Fibroblast of lung (primary cell): ENCODE measurements at regions not wholly inside any gene's neighbourhood (a gene's known extent, or its start where the extent isn't known, plus 50 kb on each side); places are given as distances from the start of the nearest gene placed in this dataset.

Experiments
- DNase-seq, 2 donors: peaks; one replicate each; pipeline versions ENCODE4 v3.0.0 to v3.0.0-alpha.2; 2010; ENCODE audit warnings: low read depth in 2 of 2
- H2AFZ ChIP-seq: 2 replicates; pipeline ENCODE4 v1.5.1; 2012; ENCODE audit warnings: low read length, control low read depth, inconsistent platforms
- H3K27ac ChIP-seq: 2 replicates; pipeline ENCODE4 v1.5.1; 2011; ENCODE audit warnings: low read length, control low read depth; ENCODE audit not compliant: insufficient read depth
- H3K27me3 ChIP-seq: 2 replicates; pipeline ENCODE4 v1.5.1; 2011; ENCODE audit warnings: mild to moderate bottlenecking, low read length; ENCODE audit not compliant: control insufficient read depth, insufficient read depth
- H3K36me3 ChIP-seq: 2 replicates; pipeline ENCODE4 v1.5.1; 2011; ENCODE audit warnings: low read length; ENCODE audit not compliant: control insufficient read depth, insufficient read depth
- H3K4me1 ChIP-seq: 2 replicates; pipeline ENCODE4 v1.5.1; 2011; ENCODE audit warnings: low read length; ENCODE audit not compliant: control insufficient read depth, insufficient read depth; ENCODE audit errors: extremely low read depth
- H3K4me2 ChIP-seq: 2 replicates; pipeline ENCODE4 v1.5.1; 2011; ENCODE audit warnings: low read length, control low read depth; ENCODE audit not compliant: insufficient read depth; ENCODE audit errors: extremely low read depth
- H3K4me3 ChIP-seq, 4 experiments: fragments of 200-600 bp in 1 of 4; sonication (generic) in 1 of 4; replicated peaks in 1 of 4; 2 replicates each; pipeline ENCODE4 v1.5.1; 2011 to 2016; ENCODE audit warnings: low read length in 4 of 4, low read depth in 3 of 4, mild to moderate bottlenecking in 3 of 4, control low read depth in 2 of 4, inconsistent platforms in 1 of 4, mixed read lengths in 1 of 4; ENCODE audit not compliant: insufficient read depth in 1 of 4; ENCODE audit errors: control extremely low read depth in 1 of 4
- H3K79me2 ChIP-seq: 2 replicates; pipeline ENCODE4 v1.5.1; 2012; ENCODE audit warnings: mild to moderate bottlenecking, low read length, inconsistent platforms; ENCODE audit not compliant: control insufficient read depth, insufficient read depth
- H3K9ac ChIP-seq: 2 replicates; pipeline ENCODE4 v1.5.1; 2011; ENCODE audit warnings: mild to moderate bottlenecking, low read length, control low read depth; ENCODE audit not compliant: insufficient read depth
- H3K9me3 ChIP-seq: 2 replicates; pipeline ENCODE4 v1.5.1; 2012; ENCODE audit warnings: low read depth, low read length; ENCODE audit not compliant: control insufficient read depth, insufficient read depth
- H4K20me1 ChIP-seq: 2 replicates; pipeline ENCODE4 v1.5.1; 2011; ENCODE audit warnings: low read length; ENCODE audit not compliant: control insufficient read depth, insufficient read depth; ENCODE audit errors: extremely low read depth
- EZH2 ChIP-seq: IDR thresholded peaks from 2 replicates; pipeline ENCODE4 v1.5.1; 2012; ENCODE audit warnings: low read length, control low read depth, mild to moderate bottlenecking; ENCODE audit errors: missing control alignments
- TF ChIP-seq, protein P1 (sequence below), 2 donors: IDR thresholded peaks in 1 of 2; conservative IDR thresholded peaks in 1 of 2; 1 replicate in 1 of 2; 2 replicates in 1 of 2; pipeline ENCODE4 v1.5.1; 2011 to 2012; ENCODE audit warnings: low read length in 2 of 2, control low read depth in 1 of 2, inconsistent platforms in 1 of 2, low read depth in 1 of 2, mild to moderate bottlenecking in 1 of 2

DNA sequence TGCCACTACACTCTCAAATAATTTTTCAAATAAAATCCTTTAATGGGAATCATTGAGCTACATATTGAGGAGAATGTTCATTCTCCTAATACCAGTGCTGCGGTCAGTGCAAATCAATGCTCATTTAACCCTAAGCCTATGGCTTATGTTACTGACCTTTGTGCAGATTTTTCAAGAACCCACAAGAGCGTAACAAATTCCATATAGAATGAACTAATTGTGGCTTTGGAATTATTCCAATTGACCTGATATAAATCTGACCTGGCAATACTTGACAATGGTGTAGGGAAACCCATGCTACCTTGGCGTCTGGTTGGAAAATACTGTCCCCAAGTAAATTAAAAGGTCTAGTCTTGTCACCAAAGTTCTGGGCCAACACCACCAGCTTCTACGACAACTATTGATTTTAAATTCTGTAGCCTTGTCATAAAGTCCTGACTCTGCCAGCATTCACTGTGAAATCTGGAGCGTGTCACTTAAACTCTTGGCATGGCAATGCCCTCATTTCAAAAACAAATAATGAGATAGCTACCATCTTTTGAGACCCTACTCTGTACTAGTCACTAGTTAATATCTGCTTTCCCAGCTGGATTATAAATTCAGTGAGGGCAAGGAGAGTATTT lies 320.9 kb downstream of the AHR start:
- no peaks in the 10 kb centered on the region for H3K4me1 ChIP-seq
- no peak for DNase-seq
- no peak for TF ChIP-seq EZH2
- TF ChIP-seq, protein P1, sequence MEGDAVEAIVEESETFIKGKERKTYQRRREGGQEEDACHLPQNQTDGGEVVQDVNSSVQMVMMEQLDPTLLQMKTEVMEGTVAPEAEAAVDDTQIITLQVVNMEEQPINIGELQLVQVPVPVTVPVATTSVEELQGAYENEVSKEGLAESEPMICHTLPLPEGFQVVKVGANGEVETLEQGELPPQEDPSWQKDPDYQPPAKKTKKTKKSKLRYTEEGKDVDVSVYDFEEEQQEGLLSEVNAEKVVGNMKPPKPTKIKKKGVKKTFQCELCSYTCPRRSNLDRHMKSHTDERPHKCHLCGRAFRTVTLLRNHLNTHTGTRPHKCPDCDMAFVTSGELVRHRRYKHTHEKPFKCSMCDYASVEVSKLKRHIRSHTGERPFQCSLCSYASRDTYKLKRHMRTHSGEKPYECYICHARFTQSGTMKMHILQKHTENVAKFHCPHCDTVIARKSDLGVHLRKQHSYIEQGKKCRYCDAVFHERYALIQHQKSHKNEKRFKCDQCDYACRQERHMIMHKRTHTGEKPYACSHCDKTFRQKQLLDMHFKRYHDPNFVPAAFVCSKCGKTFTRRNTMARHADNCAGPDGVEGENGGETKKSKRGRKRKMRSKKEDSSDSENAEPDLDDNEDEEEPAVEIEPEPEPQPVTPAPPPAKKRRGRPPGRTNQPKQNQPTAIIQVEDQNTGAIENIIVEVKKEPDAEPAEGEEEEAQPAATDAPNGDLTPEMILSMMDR (conservative IDR thresholded peaks at IDR 0.05 in 1 of 2, IDR thresholded peaks at IDR 0.05 in 1 of 2; ENCODE audit: low read depth in 1 of 2, low read length in 2 of 2): no peak
- no peaks in the 10 kb centered on the region for H3K36me3 ChIP-seq
- no peak overlapping the region for H3K4me2 ChIP-seq
- H3K27me3 ChIP-seq: no peaks in the 10 kb centered on the region
- H3K9ac ChIP-seq: no peak overlapping the region
- H3K79me2 ChIP-seq: no peaks in the 10 kb centered on the region
- H3K27ac ChIP-seq: no peak overlapping the region
- no peak overlapping the region for H3K4me3 ChIP-seq
- no peaks in the 10 kb centered on the region for H4K20me1 ChIP-seq
- H2AFZ ChIP-seq: no peak overlapping the region
- no peaks in the 10 kb centered on the region for H3K9me3 ChIP-seq

DNA sequence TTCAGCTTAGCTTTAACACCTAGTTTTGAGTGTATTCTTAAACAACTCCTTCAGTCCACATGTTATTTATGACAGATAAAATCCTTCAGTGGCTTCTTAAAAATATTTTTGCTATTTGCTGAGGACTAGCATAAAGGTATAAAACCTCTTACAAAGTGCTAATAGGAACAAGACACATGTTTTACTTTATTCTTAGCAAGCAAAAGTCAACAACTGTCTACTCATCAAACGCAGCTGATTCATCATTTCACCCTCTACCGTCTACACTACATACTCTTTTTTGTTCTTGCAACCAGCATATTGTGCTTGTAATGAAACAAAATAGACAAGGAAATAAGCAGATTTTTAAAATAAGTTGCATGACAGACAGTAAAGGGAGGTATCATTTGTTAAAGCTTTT lies 319.7 kb downstream of the SNX13 start:
- H3K4me3 ChIP-seq: no peak overlapping the region
- TF ChIP-seq, protein P1 (conservative IDR thresholded peaks at IDR 0.05 in 1 of 2, IDR thresholded peaks at IDR 0.05 in 1 of 2; ENCODE audit: low read depth in 1 of 2, low read length in 2 of 2): no peak
- no peak for TF ChIP-seq EZH2
- no peaks in the 10 kb centered on the region for H3K79me2 ChIP-seq
- peaks cover 5% of the 10 kb centered on the region for H3K4me1 ChIP-seq
- H4K20me1 ChIP-seq: no peaks in the 10 kb centered on the region
- DNase-seq: peak in 1 of 2 donors; percentile 51
- H3K9me3 ChIP-seq: no peaks in the 10 kb centered on the region
- H3K9ac ChIP-seq: no peak overlapping the region
- no peak overlapping the region for H3K27ac ChIP-seq
- no peak overlapping the region for H2AFZ ChIP-seq
- H3K36me3 ChIP-seq: no peaks in the 10 kb centered on the region
- no peaks in the 10 kb centered on the region for H3K27me3 ChIP-seq
- H3K4me2 ChIP-seq: no peak overlapping the region

DNA sequence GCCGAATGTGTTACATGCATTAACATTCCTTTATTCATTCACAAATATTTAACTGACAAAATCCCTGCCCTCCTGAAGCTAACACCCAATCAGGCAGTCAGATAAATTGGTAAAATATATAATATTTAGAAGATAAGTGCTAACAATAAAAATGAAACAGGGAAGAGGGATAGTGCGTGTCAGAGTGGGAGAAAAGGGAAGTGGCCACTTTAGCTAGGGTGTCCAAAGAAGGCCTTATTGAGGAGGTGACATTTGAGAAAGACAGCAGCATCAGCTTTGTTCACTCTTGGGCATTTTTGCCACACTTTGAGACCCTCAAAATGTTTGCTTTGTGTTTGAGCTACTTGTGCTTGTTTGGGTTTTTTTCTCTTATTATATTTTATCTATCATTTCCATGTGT lies 317.8 kb downstream of the SNX13 start:
- no peak overlapping the region for H3K9ac ChIP-seq
- no peaks in the 10 kb centered on the region for H3K36me3 ChIP-seq
- H4K20me1 ChIP-seq: no peaks in the 10 kb centered on the region
- H3K4me2 ChIP-seq: no peak overlapping the region
- no peaks in the 10 kb centered on the region for H3K9me3 ChIP-seq
- H3K4me1 ChIP-seq: peaks cover 5% of the 10 kb centered on the region
- no peak overlapping the region for H3K27ac ChIP-seq
- TF ChIP-seq, protein P1 (conservative IDR thresholded peaks at IDR 0.05 in 1 of 2, IDR thresholded peaks at IDR 0.05 in 1 of 2; ENCODE audit: low read depth in 1 of 2, low read length in 2 of 2): no peak
- TF ChIP-seq EZH2: no peak
- no peaks in the 10 kb centered on the region for H3K79me2 ChIP-seq
- no peak overlapping the region for H2AFZ ChIP-seq
- no peaks in the 10 kb centered on the region for H3K27me3 ChIP-seq
- no peak for DNase-seq
- H3K4me3 ChIP-seq: no peak overlapping the region
